ENCODE measurements at regions not wholly inside any gene's neighbourhood (a gene's known extent, or its start where the extent isn't known, plus 50 kb on each side); places are given as distances from the start of the nearest gene placed in this dataset.

GRCh38 chr4:130722361-130722760 is 1626.4 kb downstream of the C4orf33 start:
- TF ChIP-seq EZH2phosphoT487 (IDR thresholded peaks at IDR 0.05; ENCODE audit: insufficient read depth, low read depth) (no peak), EZH2 (IDR thresholded peaks at IDR 0.05; ENCODE audit: insufficient read depth, poor library complexity, severe bottlenecking) (no peak)

Measured in GM23248 (cell line).